Endothelial cell of umbilical vein (primary cell): ENCODE measurements at regions not wholly inside any gene's neighbourhood (a gene's known extent, or its start where the extent isn't known, plus 50 kb on each side); places are given as distances from the start of the nearest gene placed in this dataset.
A peak's percentile ranks its signal among the peaks of the same experiment; 100 is the strongest.

Experiments used
- BruUV-seq: library from RNA; stranded (reverse); fragments of 400-500 nt; replicated peaks from 2 replicates; lab custom pipeline; 2021; lab: Mats Ljungman, UMichigan
- CTCF ChIA-PET: fragments of 300-600, 350-600 bp; sonication (Branson Sonifier 250); formaldehyde crosslinking; loops from one replicate; lab custom pipeline; 2021; ENCODE audit warnings: antibody characterized with exemption, inconsistent platforms; lab: Charles Lee
- POLR2A ChIA-PET: fragments of 300-600, 350-600 bp; sonication (Branson Sonifier 250); formaldehyde crosslinking; loops from one replicate; lab custom pipeline; 2021; ENCODE audit warnings: antibody characterized with exemption, inconsistent platforms; lab: Charles Lee
- DNase-seq: peaks from one replicate; pipeline ENCODE4 v3.0.0-alpha.2; 2011; ENCODE audit warnings: low read depth, low spot score
- FAIRE-seq: peaks from 2 replicates; lab custom pipeline; 2011; peaks lifted over from hg19 to GRCh38; lab: Jason Lieb, UNC
- H2AFZ ChIP-seq: 2 replicates; pipeline ENCODE4 v1.6.0; 2012; ENCODE audit warnings: low read depth, low read length, control low read depth, inconsistent platforms
- H3K27ac ChIP-seq: 2 replicates; pipeline ENCODE4 v1.5.1; 2011; ENCODE audit warnings: low read depth, mild to moderate bottlenecking, control low read depth, low read length, moderate library complexity; ENCODE audit not compliant: insufficient read depth
- H3K27me3 ChIP-seq, 2 experiments: 2 replicates each; pipeline versions ENCODE4 v1.6.0 to v1.6.1; 2011; ENCODE audit warnings: low read length in 2 of 2, mixed read lengths in 1 of 2; ENCODE audit not compliant: control insufficient read depth in 2 of 2, insufficient read depth in 2 of 2
- H3K36me3 ChIP-seq, 2 experiments: 2 replicates in 1 of 2; 3 replicates in 1 of 2; pipeline ENCODE4 v1.5.1; 2011; ENCODE audit warnings: low read length in 2 of 2, mild to moderate bottlenecking in 1 of 2, moderate library complexity in 1 of 2; ENCODE audit not compliant: control insufficient read depth in 2 of 2, insufficient read depth in 2 of 2; ENCODE audit errors: extremely low read depth in 1 of 2
- H3K4me1 ChIP-seq: 3 replicates; pipeline ENCODE4 v1.5.1; 2011; ENCODE audit warnings: mild to moderate bottlenecking, low read length; ENCODE audit not compliant: control insufficient read depth, insufficient read depth; ENCODE audit errors: extremely low read depth
- H3K4me2 ChIP-seq: 2 replicates; pipeline ENCODE4 v1.6.1; 2011; ENCODE audit warnings: low read length, control low read depth, mixed read lengths; ENCODE audit not compliant: insufficient read depth
- H3K4me3 ChIP-seq, 3 experiments: fragments of 200-600 bp in 1 of 3; sonication (generic), shearing (Covaris generic) in 1 of 3; replicated peaks in 1 of 3; 2 replicates each; pipeline ENCODE4 v1.5.1; 2011 to 2016; ENCODE audit warnings: control low read depth in 3 of 3, low read length in 3 of 3, mild to moderate bottlenecking in 2 of 3, inconsistent platforms in 1 of 3, low read depth in 1 of 3, moderate library complexity in 1 of 3; ENCODE audit not compliant: insufficient read depth in 1 of 3
- H3K79me2 ChIP-seq: 2 replicates; pipeline ENCODE4 v1.6.0; 2012; ENCODE audit warnings: low read length, inconsistent platforms; ENCODE audit not compliant: control insufficient read depth, insufficient read depth
- H3K9ac ChIP-seq: replicated peaks from 2 replicates; pipeline ENCODE3; 2011; ENCODE audit warnings: low read length, control low read depth; ENCODE audit not compliant: insufficient read depth; ENCODE audit errors: extremely low read depth
- H3K9me1 ChIP-seq: replicated peaks from 3 replicates; pipeline ENCODE4 v1.6.0; 2011; ENCODE audit warnings: mild to moderate bottlenecking, low read length; ENCODE audit not compliant: control insufficient read depth, insufficient read depth; ENCODE audit errors: extremely low read depth
- H3K9me3 ChIP-seq: replicated peaks from 2 replicates; pipeline ENCODE4 v1.5.1; 2012; ENCODE audit warnings: low read length, inconsistent platforms; ENCODE audit not compliant: control insufficient read depth, insufficient read depth
- H4K20me1 ChIP-seq: replicated peaks from 2 replicates; pipeline ENCODE3; 2011; ENCODE audit warnings: mild to moderate bottlenecking, low read length; ENCODE audit not compliant: control insufficient read depth, insufficient read depth; ENCODE audit errors: extremely low read depth
- CTCF ChIP-seq, 2 donors: IDR thresholded peaks; 1 replicate in 1 of 2; 2 replicates in 1 of 2; pipeline ENCODE4 v1.5.1; 2011; ENCODE audit warnings: low read length in 2 of 2, mild to moderate bottlenecking in 2 of 2, moderate library complexity in 2 of 2, control low read depth in 1 of 2, inconsistent platforms in 1 of 2, low read depth in 1 of 2; ENCODE audit not compliant: insufficient read depth in 1 of 2; ENCODE audit errors: extremely low read depth in 1 of 2
- EZH2 ChIP-seq: IDR thresholded peaks from 2 replicates; pipeline ENCODE4 v1.6.1; 2012; ENCODE audit warnings: borderline replicate concordance, low read depth, mild to moderate bottlenecking, moderate library complexity, low read length, inconsistent platforms; ENCODE audit not compliant: severe bottlenecking
- FOS ChIP-seq: IDR thresholded peaks from 2 replicates; pipeline ENCODE4 v1.6.1; 2011; ENCODE audit warnings: mild to moderate bottlenecking, low read length, moderate library complexity, borderline replicate concordance; ENCODE audit not compliant: insufficient read depth
- JUN ChIP-seq: IDR thresholded peaks from 2 replicates; pipeline ENCODE4 v1.6.1; 2011; ENCODE audit warnings: borderline replicate concordance, low read depth; ENCODE audit not compliant: insufficient read length, insufficient read depth
- MAX ChIP-seq: IDR thresholded peaks from 2 replicates; pipeline ENCODE4 v1.6.1; 2011; ENCODE audit not compliant: insufficient read depth, insufficient read length
- MYC ChIP-seq: IDR thresholded peaks from one replicate; pipeline ENCODE4 v1.6.1; 2011; ENCODE audit warnings: mild to moderate bottlenecking, low read depth, low read length
- POLR2AphosphoS5 ChIP-seq: IDR thresholded peaks from 2 replicates; pipeline ENCODE4 v1.6.1; 2012; ENCODE audit warnings: low read depth, mild to moderate bottlenecking, control low read depth, low read length, moderate library complexity; ENCODE audit not compliant: insufficient read depth
- dilution Hi-C: fragments of 300-500 bp; cut with MboI; formaldehyde crosslinking; loops from one replicate; pipeline ENCODE4 v1.15.0; 2019; ENCODE audit warnings: low sequenced_read_pairs; ENCODE audit not compliant: extremely low pct_ligation_motif_present
- intact Hi-C: fragments of 100-400 bp; cut with micrococcal nuclease; formaldehyde crosslinking; loops from one replicate; pipeline ENCODE4 v1.10.0; 2022

GRCh38 chr3:30539206-30539605 is 67.2 kb upstream of the TGFBR2 start:
- no peak for FAIRE-seq
- TF ChIP-seq MAX, result no peak
- TF ChIP-seq FOS, result no peak
- no peak for TF ChIP-seq JUN
- no peak for TF ChIP-seq EZH2
- TF ChIP-seq CTCF (IDR thresholded peaks at IDR 0.05; ENCODE audit: extremely low read depth in 1 of 2, insufficient read depth in 1 of 2, low read depth in 1 of 2, low read length in 2 of 2), result no peak
- no peak for TF ChIP-seq MYC
- TF ChIP-seq POLR2AphosphoS5, result no peak
- peak overlapping the region; percentile 97 for H3K27ac ChIP-seq
- ChIA-PET POLR2A (interaction anchor here (1.0 to 1.2 kb wide), 2 partner anchors 67 to 68 kb away, joined by 7 to 13 read pairs; partner anchors contain the start of gene TGFBR2), CTCF (interaction anchor here (0.9 to 1.7 kb wide), 4 partner anchors 11 to 311 kb away, joined by 3 to 7 read pairs (median 4); no protein-coding TSS in a partner anchor)
- H3K79me2 ChIP-seq, result no peaks in the 10 kb centered on the region
- peak overlapping the region in 1 of 3 experiments; percentile 4 for H3K4me3 ChIP-seq
- peaks cover 30% of the 10 kb centered on the region for H3K4me1 ChIP-seq
- peak overlapping the region; percentile 59 for H3K4me2 ChIP-seq
- no peaks in the 10 kb centered on the region for H4K20me1 ChIP-seq
- BruUV-seq, result TSS peak; percentile 86
- H3K36me3 ChIP-seq, result no peaks in the 10 kb centered on the region
- H3K27me3 ChIP-seq, result no peaks in the 10 kb centered on the region
- H3K9me3 ChIP-seq, result no peaks in the 10 kb centered on the region
- no peak for DNase-seq
- no peaks in the 10 kb centered on the region for H3K9me1 ChIP-seq
- H3K9ac ChIP-seq, result peak overlapping the region; percentile 90
- intact Hi-C loops, result loop anchor here (1.0 kb wide), 7 partner anchors 21 to 250 kb away; partner anchors contain the start of gene TGFBR2
- no peak overlapping the region for H2AFZ ChIP-seq
- dilution Hi-C loops, result no loop called here
